ENCODE measurements at regions not wholly inside any gene's neighbourhood (a gene's known extent, or its start where the extent isn't known, plus 50 kb on each side); places are given as distances from the start of the nearest gene placed in this dataset.
"Not testable (repeated sequence)": the region's sequence is repeated elsewhere in the genome, so short reads cannot be mapped to it uniquely, and the experiment has no call there.

DNA sequence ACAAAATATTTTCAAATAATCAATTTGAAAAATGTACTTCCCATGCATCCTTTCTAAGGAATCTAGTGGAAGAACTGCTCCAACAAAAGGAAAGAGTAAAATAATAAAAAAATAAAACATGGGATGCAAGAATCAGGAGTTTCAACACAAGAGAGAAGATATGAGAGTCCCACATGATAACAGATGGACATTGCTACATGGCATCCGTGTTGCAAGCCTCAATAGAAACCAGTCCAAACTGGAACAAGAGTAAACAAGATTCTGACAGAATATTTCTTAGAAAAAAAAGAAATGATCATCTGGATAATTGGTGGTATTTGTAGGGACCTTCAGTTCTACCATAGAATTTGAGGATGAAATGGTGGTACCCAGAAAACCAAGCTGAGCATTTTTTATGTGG is 186.8 kb downstream of the FRK start:
- no peak overlapping the region for H2AFZ ChIP-seq (replicated peaks)
- Mint-ChIP-seq H3K27me3 (ENCODE audit: insufficient read depth, low read depth) (peaks cover 4% of the 10 kb centered on the region), H3K4me1 (no peaks in the 10 kb centered on the region), H3K4me3 (no peak overlapping the region), H3K9me3 (no peaks in the 10 kb centered on the region), H3K27ac (no peak overlapping the region), H3K36me3 (no peaks in the 10 kb centered on the region)
- no peak overlapping the region for H3K4me2 ChIP-seq
- H3K27ac ChIP-seq = no peak overlapping the region
- no peaks in the 10 kb centered on the region for H3K36me3 ChIP-seq
- no peak for DNase-seq (ENCODE audit: low spot score)
- no peaks in the 10 kb centered on the region for H3F3A ChIP-seq (ENCODE audit: low read depth)
- H3K27me3 ChIP-seq = no peaks in the 10 kb centered on the region
- H3K4me3 ChIP-seq = no peak overlapping the region
- no peaks in the 10 kb centered on the region for H3K4me1 ChIP-seq
- no peak for TF ChIP-seq EZH2 (IDR thresholded peaks at IDR 0.05)
- TF ChIP-seq, protein P1, sequence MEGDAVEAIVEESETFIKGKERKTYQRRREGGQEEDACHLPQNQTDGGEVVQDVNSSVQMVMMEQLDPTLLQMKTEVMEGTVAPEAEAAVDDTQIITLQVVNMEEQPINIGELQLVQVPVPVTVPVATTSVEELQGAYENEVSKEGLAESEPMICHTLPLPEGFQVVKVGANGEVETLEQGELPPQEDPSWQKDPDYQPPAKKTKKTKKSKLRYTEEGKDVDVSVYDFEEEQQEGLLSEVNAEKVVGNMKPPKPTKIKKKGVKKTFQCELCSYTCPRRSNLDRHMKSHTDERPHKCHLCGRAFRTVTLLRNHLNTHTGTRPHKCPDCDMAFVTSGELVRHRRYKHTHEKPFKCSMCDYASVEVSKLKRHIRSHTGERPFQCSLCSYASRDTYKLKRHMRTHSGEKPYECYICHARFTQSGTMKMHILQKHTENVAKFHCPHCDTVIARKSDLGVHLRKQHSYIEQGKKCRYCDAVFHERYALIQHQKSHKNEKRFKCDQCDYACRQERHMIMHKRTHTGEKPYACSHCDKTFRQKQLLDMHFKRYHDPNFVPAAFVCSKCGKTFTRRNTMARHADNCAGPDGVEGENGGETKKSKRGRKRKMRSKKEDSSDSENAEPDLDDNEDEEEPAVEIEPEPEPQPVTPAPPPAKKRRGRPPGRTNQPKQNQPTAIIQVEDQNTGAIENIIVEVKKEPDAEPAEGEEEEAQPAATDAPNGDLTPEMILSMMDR (IDR thresholded peaks at IDR 0.05) = no peak
- TF ChIP-seq EZH2phosphoT487 (IDR thresholded peaks at IDR 0.05) = no peak
- H4K20me1 ChIP-seq (ENCODE audit: low read depth) = no peaks in the 10 kb centered on the region
- H3K79me2 ChIP-seq (ENCODE audit: low read depth) = no peaks in the 10 kb centered on the region
- H3K9me3 ChIP-seq (ENCODE audit: low read depth) = no peaks in the 10 kb centered on the region
- H3K9ac ChIP-seq = no peak overlapping the region

DNA sequence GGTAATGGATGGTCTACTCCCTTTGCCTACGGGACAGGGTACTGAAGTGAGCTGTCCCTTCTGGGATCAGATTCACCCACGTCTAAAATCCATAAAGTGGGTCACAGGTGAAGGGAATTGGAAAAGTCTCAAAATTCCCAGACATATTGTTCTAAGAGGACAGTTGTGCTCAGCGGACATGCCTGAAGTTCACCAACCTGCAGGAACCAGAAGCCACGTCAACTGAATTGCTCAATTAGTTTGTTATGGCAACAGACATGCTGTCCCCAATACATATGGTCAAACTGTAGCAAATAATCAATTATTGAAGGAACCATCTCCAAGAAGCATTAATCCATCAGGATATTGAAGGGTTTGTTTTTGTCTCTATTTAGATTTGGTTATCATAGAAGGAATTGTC is 190.2 kb downstream of the FRK start:
- Histone ChIP-seq H3K27me3 (no peaks in the 10 kb centered on the region), H3K4me2 (no peak overlapping the region), H3F3A (ENCODE audit: low read depth) (no peaks in the 10 kb centered on the region), H3K9ac (no peak overlapping the region), H3K27ac (no peak overlapping the region), H4K20me1 (ENCODE audit: low read depth) (no peaks in the 10 kb centered on the region), H3K36me3 (no peaks in the 10 kb centered on the region), H3K4me1 (no peaks in the 10 kb centered on the region), H2AFZ (replicated peaks) (no peak overlapping the region), H3K9me3 (ENCODE audit: low read depth) (no peaks in the 10 kb centered on the region), H3K4me3 (no peak overlapping the region), H3K79me2 (ENCODE audit: low read depth) (no peaks in the 10 kb centered on the region)
- H3K4me3 Mint-ChIP-seq = no peak overlapping the region
- peaks cover 2% of the 10 kb centered on the region for H3K27me3 Mint-ChIP-seq (ENCODE audit: insufficient read depth, low read depth)
- no peaks in the 10 kb centered on the region for H3K36me3 Mint-ChIP-seq
- TF ChIP-seq EZH2 (IDR thresholded peaks at IDR 0.05) = no peak
- TF ChIP-seq, protein P1 (IDR thresholded peaks at IDR 0.05) = no peak
- no peak for TF ChIP-seq EZH2phosphoT487 (IDR thresholded peaks at IDR 0.05)
- H3K9me3 Mint-ChIP-seq = no peaks in the 10 kb centered on the region
- no peak for DNase-seq (ENCODE audit: low spot score)
- no peak overlapping the region for H3K27ac Mint-ChIP-seq
- no peaks in the 10 kb centered on the region for H3K4me1 Mint-ChIP-seq

DNA sequence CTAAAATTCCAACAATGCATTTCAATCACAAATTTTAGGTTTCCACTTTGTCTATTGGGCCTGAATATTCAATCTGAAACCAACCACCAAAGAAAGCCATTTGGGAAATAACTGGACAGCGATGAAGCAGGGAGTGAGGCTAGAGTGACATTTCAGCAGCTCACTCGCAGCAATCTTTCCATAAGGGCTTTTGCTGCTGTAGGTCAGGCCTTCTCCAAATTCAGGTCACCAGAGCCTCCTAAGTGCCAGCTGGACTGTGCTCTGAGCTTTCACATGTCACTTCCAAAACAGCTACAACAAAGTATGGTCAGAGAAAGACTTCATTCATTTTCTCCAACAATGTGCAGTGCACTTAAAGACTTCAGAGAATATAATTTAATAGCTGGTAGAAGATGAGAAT is 194.8 kb downstream of the FRK start:
- Mint-ChIP-seq H3K27ac (no peak overlapping the region), H3K9me3 (no peaks in the 10 kb centered on the region), H3K4me1 (no peaks in the 10 kb centered on the region), H3K4me3 (no peak overlapping the region), H3K27me3 (ENCODE audit: insufficient read depth, low read depth) (peaks cover 2% of the 10 kb centered on the region), H3K36me3 (no peaks in the 10 kb centered on the region)
- no peak overlapping the region for H3K9ac ChIP-seq
- H3K27ac ChIP-seq = no peak overlapping the region
- peaks cover 4% of the 10 kb centered on the region for H3K4me1 ChIP-seq
- no peaks in the 10 kb centered on the region for H3F3A ChIP-seq (ENCODE audit: low read depth)
- TF ChIP-seq, protein P1 (IDR thresholded peaks at IDR 0.05) = no peak
- TF ChIP-seq EZH2phosphoT487 (IDR thresholded peaks at IDR 0.05) (no peak), EZH2 (IDR thresholded peaks at IDR 0.05) (no peak)
- no peaks in the 10 kb centered on the region for H3K36me3 ChIP-seq
- no peak for DNase-seq (ENCODE audit: low spot score)
- no peaks in the 10 kb centered on the region for H3K79me2 ChIP-seq (ENCODE audit: low read depth)
- no peaks in the 10 kb centered on the region for H3K9me3 ChIP-seq (ENCODE audit: low read depth)
- H3K27me3 ChIP-seq = no peaks in the 10 kb centered on the region
- no peaks in the 10 kb centered on the region for H4K20me1 ChIP-seq (ENCODE audit: low read depth)
- H3K4me3 ChIP-seq = no peak overlapping the region
- H2AFZ ChIP-seq (replicated peaks) = no peak overlapping the region
- H3K4me2 ChIP-seq = no peak overlapping the region

DNA sequence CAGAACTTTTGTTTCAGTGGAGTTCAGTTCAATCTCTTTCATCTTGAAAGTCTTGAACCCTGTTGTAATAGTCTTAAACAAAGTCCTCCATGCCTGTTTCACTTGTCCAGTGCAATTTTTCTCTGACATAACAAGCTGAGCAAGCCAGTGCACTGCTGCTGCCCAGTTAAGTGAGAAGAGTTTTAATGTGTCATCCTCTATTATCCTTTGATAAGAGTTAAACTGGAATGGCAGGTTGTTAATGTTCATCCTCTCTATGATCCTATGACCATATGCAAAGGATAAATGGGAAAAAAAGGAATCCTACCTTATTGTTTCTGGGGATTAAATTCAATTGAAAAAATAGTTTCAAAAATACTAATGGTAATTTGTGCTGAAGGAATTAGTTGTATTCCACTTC is 197.5 kb downstream of the FRK start:
- H3K4me1 ChIP-seq = peaks cover 4% of the 10 kb centered on the region
- H4K20me1 ChIP-seq (ENCODE audit: low read depth) = no peaks in the 10 kb centered on the region
- peaks cover 2% of the 10 kb centered on the region for H3K27me3 Mint-ChIP-seq (ENCODE audit: insufficient read depth, low read depth)
- no peak overlapping the region for H3K9ac ChIP-seq
- no peaks in the 10 kb centered on the region for H3K79me2 ChIP-seq (ENCODE audit: low read depth)
- H3K4me1 Mint-ChIP-seq = no peaks in the 10 kb centered on the region
- no peaks in the 10 kb centered on the region for H3K36me3 ChIP-seq
- TF ChIP-seq EZH2 (IDR thresholded peaks at IDR 0.05) = no peak
- TF ChIP-seq, protein P1 (IDR thresholded peaks at IDR 0.05) = no peak
- H3K36me3 Mint-ChIP-seq = no peaks in the 10 kb centered on the region
- H3K27ac ChIP-seq = no peak overlapping the region
- H3K4me3 ChIP-seq = no peak overlapping the region
- DNase-seq (ENCODE audit: low spot score) = no peak
- no peaks in the 10 kb centered on the region for H3K9me3 ChIP-seq (ENCODE audit: low read depth)
- H3K9me3 Mint-ChIP-seq = peaks cover 8% of the 10 kb centered on the region
- H3K4me3 Mint-ChIP-seq = no peak overlapping the region
- no peak overlapping the region for H3K4me2 ChIP-seq
- no peaks in the 10 kb centered on the region for H3F3A ChIP-seq (ENCODE audit: low read depth)
- H3K27ac Mint-ChIP-seq = no peak overlapping the region
- no peaks in the 10 kb centered on the region for H3K27me3 ChIP-seq
- H2AFZ ChIP-seq (replicated peaks) = no peak overlapping the region

DNA sequence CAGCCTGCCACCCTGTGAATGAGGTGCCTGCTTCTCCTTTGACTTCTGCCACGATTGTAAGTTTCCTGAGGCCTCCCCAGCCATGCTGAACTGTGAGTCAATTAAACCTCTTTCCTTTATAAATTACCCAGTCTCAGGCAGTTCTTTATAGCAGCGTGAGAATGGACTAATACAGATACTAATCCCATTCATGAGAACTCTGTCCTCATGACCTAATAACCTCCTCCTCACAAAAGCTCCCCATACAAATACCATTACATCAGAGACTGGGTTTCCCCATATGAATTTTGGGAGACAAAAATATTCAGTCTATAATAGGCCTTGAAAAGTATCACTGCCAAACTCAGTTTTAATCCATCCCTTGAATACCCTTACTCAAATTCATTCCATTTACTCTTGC is 199.0 kb downstream of the FRK start:
- H3K27me3 ChIP-seq; H3K36me3 ChIP-seq; H3K4me1 Mint-ChIP-seq; H3K4me3 Mint-ChIP-seq; H3K27me3 Mint-ChIP-seq (ENCODE audit: insufficient read depth, low read depth); H3F3A ChIP-seq (ENCODE audit: low read depth); H3K79me2 ChIP-seq (ENCODE audit: low read depth); H3K9me3 ChIP-seq (ENCODE audit: low read depth); H2AFZ ChIP-seq (replicated peaks); H3K9ac ChIP-seq; H3K27ac Mint-ChIP-seq; H3K36me3 Mint-ChIP-seq; DNase-seq (ENCODE audit: low spot score); H4K20me1 ChIP-seq (ENCODE audit: low read depth); H3K4me1 ChIP-seq; H3K4me3 ChIP-seq; H3K4me2 ChIP-seq: not testable (repeated sequence)
- peaks cover 13% of the 10 kb centered on the region for H3K9me3 Mint-ChIP-seq
- H3K27ac ChIP-seq = peak overlapping the region; percentile 34

All from neural progenitor cell (in vitro differentiated cells).